ENCODE measurements at regions not wholly inside any gene's neighbourhood (a gene's known extent, or its start where the extent isn't known, plus 50 kb on each side); places are given as distances from the start of the nearest gene placed in this dataset.

DNA sequence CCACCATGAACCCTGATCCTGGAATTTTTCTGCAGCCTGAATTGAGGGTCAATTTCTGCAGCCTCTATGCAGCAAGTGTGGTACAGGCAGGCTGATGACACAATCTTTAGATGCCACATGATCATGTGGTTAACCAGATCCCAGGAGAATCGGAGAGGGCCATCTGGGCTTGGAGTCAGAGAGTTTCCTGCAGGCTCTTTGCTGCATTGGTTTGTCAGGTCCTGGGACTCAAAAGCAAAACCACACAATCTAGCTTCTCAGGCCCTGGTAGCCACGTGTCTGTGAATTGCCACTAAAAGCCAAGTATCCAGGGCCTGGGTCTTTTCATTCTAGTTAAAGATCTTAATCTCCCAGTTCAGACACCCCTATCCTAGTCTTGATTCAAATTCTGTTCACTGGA lies 464.5 kb downstream of the BCOR start:
- peak; percentile 49 for DNase-seq (ENCODE audit: low read depth)

DNA sequence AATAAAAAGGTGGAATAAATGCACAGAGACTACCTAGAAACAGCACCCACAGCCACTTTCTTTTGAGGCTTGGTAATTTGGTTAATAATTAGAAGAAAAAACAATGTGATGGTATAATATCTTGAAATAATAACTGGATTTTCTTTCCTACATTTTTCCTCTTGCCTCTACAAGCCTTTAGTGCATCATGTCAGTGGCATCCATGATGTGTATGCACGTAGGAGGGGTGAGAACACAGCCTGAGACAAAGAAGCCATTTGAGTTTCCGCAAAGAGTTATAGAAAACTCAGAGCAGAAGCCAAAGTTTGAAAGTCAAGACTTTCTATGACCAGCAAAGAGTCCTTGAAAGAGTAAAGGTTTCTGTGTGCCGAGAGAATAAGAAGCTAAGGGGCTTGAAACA lies 461.3 kb downstream of the BCOR start:
- DNase-seq (ENCODE audit: low read depth): no peak

DNA sequence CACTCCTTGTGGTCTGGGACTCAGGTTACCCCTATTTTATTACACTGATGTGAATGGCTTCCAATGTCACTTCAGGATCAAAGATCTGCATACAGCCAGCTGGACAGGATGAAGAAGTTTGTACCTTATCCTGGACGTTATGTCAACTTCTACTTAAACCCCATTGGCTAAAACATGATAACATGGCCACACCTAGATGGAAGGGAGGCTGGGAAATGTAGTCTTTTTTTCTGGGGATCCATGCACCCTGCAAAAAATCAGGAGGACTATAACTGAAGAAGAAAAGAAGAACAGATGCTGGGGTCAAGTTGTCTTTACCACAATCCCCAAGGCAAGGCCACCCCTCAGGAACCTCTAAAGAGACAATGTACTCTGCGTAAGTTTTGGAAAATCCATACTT lies 459.2 kb downstream of the BCOR start:
- DNase-seq (ENCODE audit: low read depth): no peak

DNA sequence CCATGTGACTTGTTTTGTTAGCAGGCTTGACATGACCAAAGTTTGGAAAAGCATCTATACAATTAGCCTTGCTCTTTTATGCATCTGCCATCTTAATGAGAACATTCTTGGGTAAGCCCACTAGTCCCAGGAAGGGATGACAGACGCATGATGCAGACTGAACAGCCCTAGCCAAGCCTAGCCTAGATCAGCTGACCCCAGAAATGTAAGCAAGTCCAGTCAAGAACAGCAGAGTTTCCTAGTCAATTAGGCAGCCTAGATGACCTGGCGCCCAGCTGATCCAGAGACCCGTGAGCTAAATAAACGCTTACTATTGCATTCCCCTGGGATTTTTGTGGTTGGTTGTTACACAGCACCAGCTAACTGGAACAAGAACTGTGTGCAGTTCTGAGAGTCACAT lies 457.9 kb downstream of the BCOR start:
- DNase-seq (ENCODE audit: low read depth): no peak

DNA sequence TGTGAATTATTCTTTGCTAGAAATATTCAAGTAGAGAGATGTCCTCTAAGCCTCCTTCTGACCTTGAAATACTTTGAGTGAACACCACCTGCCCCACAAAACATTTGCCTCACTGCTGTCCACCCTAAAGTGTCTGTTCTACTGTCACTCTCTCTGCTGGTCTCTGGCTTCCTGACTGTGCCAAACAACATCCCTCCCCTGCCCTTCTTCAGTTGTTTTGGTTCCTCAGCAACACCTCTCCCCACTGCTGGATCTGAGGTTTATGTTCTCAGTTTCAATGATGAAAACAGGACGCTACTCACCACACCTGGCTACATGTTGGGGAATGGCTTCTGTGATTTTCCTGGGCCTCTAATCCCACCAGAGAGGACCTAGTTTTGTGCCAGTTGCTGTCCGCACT lies 456.9 kb downstream of the BCOR start:
- no peak for DNase-seq (ENCODE audit: low read depth)

DNA sequence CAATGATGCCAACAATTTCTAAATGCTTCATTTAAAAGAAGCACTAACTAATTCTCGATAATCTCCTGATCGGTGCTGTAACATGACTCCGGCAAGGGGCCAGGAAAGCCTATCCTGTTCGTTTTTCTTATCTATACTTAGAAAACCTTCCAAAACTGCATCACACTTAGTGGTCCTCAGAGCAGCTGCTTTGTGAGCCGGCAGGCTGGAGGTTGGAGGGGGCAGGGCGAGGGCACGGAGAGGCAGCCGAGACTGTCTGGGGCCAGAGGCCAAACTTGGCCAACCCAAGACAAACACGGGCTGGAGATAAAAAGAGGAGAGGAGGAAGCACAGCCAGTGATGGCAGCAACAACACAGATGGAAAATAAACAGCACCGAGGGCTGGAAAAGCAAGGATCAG lies 455.7 kb downstream of the BCOR start:
- DNase-seq (ENCODE audit: low read depth): no peak

DNA sequence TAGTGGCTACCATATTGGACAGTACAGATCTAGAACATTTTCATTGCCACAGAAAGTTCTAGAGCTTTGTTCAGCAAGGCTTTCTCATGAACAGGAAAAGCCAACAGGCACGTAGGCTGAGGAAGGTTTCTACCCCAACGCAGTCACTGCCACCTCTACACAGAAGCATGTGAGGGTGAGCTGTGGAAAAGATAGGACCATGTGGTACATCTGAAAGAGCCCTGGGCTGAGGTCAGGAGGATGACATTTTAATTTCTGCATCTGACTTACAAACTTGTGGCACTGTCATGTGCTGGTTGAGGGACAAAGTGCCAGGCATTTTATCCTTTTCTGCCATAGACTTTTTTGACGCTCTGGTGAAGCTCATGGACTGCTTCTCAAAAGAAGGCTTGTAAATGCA lies 454.2 kb downstream of the BCOR start:
- no peak for DNase-seq (ENCODE audit: low read depth)

DNA sequence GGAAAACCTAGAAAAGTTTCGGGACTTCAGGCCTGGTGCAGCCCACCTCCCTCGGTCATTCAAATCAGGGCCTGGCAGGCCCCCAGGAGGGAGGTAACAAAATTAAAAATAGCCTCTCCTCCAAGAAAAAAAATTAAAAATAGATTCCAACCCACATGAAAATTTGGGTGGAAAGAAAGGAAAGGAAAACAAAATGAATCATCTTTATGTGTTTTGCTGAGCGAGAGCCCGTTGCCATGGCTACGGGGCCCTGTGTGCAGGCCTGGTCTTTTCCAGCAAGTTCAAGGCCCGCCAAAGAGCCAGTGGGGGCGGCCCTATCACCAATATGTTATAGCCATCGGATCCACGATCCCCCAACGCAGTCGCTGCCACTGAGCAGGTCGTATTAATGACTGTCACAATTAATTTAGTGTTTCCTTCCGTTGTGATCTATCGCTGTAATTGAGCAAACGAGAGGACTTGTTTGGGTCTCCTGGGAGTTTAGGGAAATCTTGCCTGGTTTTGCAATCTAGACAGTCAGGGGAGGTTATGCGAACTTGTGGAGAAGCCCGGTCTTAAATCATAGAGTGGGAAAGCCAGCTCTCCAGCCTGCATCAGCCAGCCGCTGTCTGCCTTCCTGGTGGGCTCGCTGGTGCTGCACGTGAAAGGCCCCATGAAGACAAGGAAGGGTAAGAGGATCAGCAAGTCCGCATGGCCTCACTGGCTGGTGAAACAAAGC lies 452.4 kb downstream of the BCOR start:
- peak; percentile 81 for DNase-seq (ENCODE audit: low read depth)

DNA sequence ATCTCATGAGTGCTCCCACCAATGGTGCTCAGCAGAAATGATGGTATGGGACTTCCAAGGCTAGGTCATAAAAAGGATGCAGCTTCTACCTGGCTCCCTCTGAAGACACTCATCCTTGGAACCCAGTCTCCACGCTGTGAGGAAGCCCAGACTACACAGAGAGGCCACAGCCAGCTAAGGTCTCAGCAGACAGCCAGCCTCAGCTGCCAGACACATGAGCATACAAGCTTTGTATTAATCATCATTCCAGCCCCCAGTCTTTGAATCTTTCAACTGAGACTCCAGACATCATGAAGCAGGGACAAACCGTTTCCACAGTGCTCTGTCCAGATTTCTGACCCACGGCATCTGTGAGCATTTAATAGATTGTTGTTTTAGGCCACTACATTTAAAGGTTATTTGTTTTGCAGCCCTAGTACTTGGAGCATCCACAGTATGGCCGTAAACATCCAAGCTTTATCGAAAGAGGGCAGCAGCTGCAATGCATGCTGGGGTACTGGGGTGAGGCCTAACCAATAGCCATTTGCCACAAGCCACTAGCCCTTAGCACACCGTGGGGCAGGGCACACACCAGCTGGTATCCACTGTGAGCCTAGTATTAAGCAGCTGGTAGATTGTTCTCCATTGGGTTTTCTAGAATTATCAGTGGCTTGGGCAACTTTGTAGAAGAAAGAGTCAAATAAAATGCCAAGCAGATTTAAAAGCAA lies 449.1 kb downstream of the BCOR start:
- DNase-seq (ENCODE audit: low read depth): peak; percentile 26

DNA sequence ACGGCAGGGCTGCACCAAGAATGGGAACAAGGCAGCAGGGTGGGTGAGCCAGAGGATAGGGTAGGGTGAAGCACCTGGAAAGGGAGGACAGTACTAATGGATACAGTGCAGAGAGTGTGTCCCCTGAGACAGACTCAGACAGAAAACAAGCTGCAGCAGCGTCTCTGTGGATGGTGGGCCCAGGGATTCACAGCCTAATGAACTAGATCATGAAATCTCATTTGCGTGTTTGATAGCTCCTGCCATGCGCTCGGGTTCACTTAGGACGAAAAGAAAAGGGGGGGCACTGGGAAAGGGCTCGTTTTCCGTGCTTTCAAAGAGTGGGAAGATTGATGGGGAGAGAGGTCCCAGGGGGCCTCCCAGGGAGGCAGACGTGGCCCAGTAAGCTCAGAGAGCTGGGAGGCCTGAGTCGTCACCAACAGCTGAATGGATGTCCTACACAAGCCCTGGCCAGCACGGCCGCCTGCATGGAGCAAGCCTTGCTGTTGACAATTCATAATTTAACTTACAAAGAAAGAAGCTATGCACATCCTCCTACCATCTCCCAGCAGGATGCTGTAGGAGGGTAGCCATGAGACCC lies 446.9 kb downstream of the BCOR start:
- DNase-seq (ENCODE audit: low read depth): no peak

DNA sequence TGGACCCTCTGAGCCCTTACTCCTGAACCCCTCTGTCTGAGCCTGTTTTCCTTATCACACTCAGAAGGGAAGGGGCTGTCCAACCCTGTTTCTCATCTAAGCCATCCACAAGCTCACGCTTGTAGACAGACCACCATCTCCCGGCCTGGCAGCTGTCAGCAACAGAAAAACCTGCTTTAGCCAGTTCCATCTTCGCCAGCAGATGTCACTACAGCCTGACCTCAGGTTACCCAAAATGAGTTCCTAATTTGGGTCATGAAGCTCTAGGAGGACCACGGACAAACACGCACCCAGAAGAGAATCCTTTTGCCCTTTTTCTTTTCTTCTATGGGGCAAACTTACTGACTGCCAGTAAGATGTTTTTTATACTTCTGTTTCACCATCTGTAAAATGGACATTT lies 445.4 kb downstream of the BCOR start:
- DNase-seq (ENCODE audit: low read depth): peak; percentile 27

DNA sequence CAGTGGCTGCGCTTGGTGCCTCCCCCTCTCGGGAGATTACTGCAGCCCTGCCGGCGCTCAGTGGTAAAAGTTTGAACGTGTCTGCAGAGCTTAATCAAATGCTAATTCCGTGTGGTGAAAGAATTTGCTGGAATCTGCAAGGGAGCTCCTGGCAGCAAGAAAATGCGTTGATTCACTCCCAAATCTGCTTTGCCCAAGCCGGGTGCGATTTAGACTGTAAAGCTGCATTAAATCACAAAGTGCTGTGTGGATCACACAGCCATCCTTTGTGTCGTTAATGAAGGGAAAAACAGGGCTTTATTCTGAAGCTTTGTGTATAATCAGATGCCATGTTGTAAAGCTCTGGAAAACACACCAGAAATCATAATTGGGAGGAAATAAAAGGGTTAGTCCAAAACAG lies 444.1 kb downstream of the BCOR start:
- no peak for DNase-seq (ENCODE audit: low read depth)

DNA sequence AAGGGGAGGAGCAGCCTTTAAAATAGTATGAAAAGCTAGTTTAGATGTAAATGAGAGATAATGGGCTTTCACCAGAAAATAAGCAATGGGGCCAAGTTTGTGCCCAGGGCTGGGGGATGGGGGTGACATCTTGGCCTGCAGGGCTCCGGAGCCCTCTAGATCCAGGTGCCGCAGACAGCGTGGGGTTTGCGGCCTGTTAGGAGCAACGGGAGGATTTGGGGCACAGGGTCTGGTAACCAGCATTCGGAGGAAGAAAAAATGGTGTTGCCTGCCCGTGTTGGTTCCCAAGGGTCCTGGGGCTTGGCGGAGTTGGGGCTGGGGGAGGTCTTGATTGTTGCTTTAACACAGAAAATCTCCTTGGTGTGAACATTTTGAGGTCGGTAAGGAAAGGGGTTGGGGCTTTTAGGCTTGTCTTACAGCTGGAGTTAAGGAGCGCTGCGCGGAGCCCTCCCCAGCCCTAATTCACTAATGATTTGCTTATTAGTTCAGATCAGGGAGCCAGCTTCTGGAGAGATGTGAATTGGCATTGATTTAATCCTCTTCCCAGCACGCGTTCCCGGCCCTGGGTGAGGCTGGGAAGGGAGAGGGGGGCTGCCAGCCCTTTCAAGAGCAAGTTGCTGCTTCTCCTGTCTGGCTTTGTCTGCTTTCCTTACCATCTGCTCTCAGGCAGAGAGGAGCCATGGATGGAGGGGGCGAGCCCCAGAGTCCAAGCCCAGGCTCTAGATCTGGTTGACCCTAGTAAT lies 443.4 kb downstream of the BCOR start:
- DNase-seq (ENCODE audit: low read depth): no peak

DNA sequence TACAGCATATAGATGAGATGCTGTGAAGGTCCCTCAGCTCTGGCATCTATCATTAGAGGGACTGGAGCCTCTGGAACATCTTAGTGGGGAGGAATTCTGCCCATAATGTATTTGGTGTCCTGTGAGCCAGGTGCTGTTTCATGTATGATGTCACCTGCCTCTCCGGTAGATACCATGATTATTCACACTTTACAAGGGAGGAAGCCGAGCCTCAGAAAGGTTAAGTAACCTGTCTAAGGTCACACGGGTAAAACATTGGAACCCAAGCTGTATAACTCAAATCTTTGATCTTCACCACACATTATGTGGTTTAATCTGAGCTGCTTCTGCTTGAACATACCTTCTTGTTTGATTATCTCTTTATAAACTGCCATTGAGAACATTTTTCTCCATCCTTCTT lies 442.8 kb downstream of the BCOR start:
- DNase-seq (ENCODE audit: low read depth): no peak

DNA sequence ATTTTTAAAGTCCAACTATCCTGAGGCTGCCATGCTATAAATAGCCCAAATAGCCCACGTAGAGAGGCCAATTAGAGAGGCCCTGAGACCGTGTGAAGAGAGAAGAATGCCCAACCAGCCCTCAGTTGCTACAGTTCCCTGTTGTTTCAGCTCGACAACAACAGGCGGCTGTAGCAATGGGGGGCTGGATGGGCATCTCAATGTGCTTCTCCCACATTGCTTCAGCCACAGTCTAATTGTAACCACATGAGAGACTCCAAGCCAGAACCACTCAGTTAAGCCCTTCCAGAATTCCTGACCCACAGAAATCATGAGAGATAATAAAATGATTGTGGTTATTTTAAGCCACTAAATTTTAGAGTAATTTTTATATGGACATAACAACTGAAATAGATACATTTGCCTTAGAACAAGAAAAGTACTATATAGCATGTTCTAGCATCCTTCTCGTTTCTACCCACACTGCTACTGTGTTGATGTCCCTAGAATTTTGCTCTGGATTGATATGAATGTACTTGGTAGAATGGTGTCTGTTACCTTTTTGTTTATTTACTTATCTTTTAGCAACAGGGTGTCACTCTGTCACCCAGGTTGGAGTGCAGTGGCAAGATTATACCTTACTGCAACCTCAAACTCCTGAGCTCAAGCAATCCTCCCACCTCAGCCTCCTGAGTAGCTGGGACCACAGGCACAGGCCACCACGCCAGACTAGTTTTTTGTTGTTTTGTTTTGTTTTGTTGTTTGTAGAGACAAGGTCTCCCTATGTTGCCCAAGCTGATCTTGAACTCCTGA lies 436.4 kb downstream of the BCOR start:
- no peak for DNase-seq (ENCODE audit: low read depth)

DNA sequence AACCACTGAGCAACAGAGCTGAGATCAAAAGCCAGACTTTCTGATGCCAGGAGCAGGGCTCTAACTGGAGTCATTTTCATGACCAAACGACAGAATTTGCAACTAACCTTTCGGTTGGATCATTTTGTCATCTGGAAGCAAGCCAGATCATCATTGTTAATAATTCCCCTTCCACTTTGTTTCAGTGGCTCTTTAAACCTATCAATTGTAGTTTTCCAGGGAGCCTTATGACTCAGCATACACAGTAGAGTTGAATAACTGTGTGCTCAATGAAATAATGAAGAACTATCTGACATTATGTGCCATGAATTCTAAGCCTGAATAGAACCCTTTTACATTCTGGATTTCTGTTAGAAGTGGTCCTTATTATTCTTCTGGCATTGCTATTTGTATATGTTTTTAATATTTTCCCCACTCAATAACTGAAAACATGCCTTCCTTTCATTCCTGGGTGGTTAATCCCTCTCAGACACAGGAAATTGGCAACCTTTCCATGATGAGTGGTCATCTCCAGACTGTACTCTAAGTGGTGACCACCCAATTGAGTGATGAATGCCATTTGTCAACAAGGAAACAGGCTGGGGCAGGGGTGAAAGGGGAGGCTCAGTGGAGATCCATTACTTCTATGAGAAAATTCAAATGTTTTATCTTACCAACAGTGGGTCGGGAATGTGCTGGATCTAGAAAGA lies 431.8 kb downstream of the BCOR start:
- peak; percentile 63 for DNase-seq (ENCODE audit: low read depth)

DNA sequence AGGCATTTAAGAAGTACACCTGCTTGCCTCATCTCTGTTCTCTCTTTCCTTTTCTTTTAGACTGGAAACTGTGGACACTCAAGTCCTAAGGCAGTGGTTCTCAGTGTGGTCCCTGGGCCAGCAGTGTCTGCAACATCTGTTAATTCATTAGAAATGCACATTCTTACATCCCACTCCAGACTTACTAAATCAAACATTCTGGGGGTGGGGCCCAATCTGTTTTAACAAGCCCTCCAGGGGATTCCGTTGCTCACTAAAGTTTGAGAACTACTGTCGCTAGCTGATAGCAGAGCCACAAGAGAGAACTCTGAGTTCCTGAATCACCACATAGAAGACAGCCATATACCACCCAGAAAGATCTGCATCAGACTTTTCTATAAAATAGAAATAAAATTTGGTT lies 430.6 kb downstream of the BCOR start:
- peak; percentile 11 for DNase-seq (ENCODE audit: low read depth)

DNA sequence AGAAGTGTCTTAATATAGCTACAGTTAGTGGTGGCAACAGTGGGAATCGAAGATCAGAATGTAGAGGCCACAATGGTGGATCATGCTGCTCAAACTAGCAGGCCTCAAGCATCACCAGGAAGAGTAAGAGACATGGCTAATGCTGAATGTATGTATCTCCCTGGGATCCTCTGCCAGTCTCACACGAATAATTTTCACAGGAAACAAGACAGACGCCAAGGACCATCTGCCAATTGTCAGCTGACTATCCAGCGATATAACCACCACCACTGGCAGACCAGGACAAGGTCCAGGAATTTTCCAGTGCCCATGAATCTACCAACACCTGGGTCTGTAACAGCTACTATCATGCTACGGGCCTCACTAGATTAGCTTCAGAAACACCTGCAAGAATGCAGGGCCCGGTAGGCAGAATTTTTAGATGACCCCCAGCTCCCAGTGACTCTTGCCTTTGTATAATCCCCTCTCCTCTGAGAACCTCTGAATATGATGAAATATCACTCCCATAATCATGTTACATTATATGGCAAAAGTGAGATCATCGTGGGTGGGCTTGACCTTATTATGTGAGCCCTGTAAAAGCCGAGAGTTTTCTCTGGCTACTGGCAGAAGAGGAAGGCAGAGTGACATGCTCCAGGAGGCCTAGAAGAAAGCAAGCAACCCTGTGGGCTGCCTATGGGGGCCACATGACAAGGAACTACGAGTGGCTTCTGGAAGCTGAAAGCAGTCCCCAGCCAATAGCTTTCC lies 429.8 kb downstream of the BCOR start:
- peak; percentile 10 for DNase-seq (ENCODE audit: low read depth)

DNA sequence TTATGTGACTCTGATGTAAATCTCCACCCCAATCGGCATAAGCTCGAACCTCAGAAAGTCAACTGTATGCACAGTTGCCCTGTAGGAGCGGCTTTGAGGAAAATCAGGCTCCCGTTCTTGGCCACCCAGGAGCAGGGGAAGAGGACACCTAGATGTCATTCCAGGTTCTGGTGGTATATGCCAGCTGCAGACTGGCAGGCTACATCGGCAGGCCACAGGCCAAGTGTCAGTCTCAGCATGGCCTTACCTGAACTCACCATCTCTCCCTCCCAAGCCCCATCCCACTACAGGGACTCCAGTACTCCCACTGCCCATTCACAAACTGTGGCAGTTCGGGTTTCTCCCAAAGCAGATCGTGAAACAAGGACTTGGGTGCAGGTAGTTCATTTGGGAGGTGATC lies 428.1 kb downstream of the BCOR start:
- DNase-seq (ENCODE audit: low read depth): no peak

DNA sequence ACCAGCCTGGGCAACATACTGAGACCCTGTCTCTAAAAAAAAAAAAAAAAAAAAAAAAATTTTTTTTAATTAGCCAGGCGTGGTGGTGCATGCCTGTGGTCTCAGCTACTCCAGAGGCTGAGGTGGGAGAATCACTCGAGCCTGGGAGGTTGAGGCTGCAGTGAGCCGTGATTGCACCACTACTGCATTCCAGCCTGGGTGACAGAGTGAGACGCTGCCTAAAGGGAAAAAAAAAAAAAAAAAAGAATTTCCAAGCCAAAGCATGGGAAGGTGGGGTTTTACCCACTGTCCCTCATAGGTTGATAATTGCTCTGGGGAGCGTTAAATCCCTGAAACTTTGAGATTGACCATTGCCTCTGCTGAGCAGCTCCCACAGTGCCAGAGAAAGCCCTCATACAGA lies 427.5 kb downstream of the BCOR start:
- peak; percentile 77 for DNase-seq (ENCODE audit: low read depth)

DNA sequence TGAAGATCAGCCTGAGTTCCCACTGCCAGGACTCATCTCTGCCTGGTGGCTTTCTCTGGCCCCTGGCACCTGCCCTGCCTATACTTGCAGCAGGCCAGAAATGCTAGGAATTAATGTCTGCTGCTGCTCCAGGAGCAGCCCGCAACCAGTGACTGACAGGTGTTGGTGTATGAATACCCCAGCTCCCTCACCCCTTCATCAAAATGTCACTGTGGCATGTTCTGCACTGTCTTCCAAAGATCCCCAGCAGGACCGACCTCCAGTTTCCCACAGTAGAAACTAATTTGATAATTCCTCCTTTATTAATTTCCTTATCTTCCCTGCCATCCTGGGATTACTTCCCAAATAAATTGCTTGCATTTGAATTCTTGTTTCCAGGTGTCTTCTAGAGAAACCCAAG lies 425.4 kb downstream of the BCOR start:
- DNase-seq (ENCODE audit: low read depth): no peak

Data from EH (cell line).